HepG2 (cell line): ENCODE measurements at regions not wholly inside any gene's neighbourhood (a gene's known extent, or its start where the extent isn't known, plus 50 kb on each side); places are given as distances from the start of the nearest gene placed in this dataset.

Experiments used
- ATAC-seq: fragments of 200-7000 bp; cut with Tn5 transposase; 3 replicates; pipeline ENCODE4 v1.9.1; 2020; ENCODE audit warnings: mild to moderate bottlenecking, moderate library complexity
- BruUV-seq: library from RNA; stranded (reverse); fragments of 400-500 nt; replicated peaks from 2 replicates; lab custom pipeline; 2021; lab: Mats Ljungman, UMichigan
- CTCF ChIA-PET: fragments of 300-600 bp; formaldehyde crosslinking; extraction: SDS; loops from one replicate; lab custom pipeline; 2021; ENCODE audit warnings: low total read pairs, inconsistent platforms, low intra/inter-chr PET ratio; lab: Yijun Ruan, JAX
- POLR2A ChIA-PET: fragments of 350-600 bp; sonication (Branson Sonifier 250); formaldehyde crosslinking; loops from one replicate; lab custom pipeline; 2020; ENCODE audit warnings: antibody characterized with exemption, inconsistent platforms; lab: Yijun Ruan, JAX
- DNase-seq: peaks from one replicate; pipeline ENCODE4 v3.0.0-alpha.2; 2015; ENCODE audit warnings: low spot score
- FAIRE-seq: peaks from 3 replicates; lab custom pipeline; 2011; peaks lifted over from hg19 to GRCh38; lab: Jason Lieb, UNC
- H2AFZ ChIP-seq: one replicate; pipeline ENCODE4 v1.6.1; 2011; ENCODE audit warnings: low read length, inconsistent platforms
- H3K27ac ChIP-seq: fragments of 300-600 bp; 3 replicates; pipeline ENCODE4 v1.8.0; 2011; ENCODE audit warnings: mixed run types, mild to moderate bottlenecking, mixed read lengths, low read length, inconsistent platforms; ENCODE audit not compliant: insufficient read depth; ENCODE audit errors: extremely low read length
- H3K27me3 ChIP-seq, 2 experiments: fragments of 200-600 bp in 1 of 2; 2 replicates in 1 of 2; 3 replicates in 1 of 2; pipeline versions ENCODE4 v1.6.0 to v1.8.0; 2011; ENCODE audit warnings: low read length in 2 of 2, mild to moderate bottlenecking in 2 of 2, moderate library complexity in 2 of 2, inconsistent platforms in 1 of 2; ENCODE audit not compliant: insufficient read depth in 2 of 2, control insufficient read depth in 1 of 2
- H3K36me3 ChIP-seq, 2 experiments: fragments of 200-600 bp in 1 of 2; replicated peaks in 1 of 2; 2 replicates in 1 of 2; 3 replicates in 1 of 2; pipeline versions ENCODE4 v1.5.1 to v1.8.0; 2011; ENCODE audit warnings: low read length in 2 of 2, inconsistent platforms in 1 of 2; ENCODE audit not compliant: insufficient read depth in 2 of 2, control insufficient read depth in 1 of 2
- H3K4me1 ChIP-seq: 2 replicates; pipeline ENCODE4 v1.5.1; 2012; ENCODE audit warnings: low read length, inconsistent platforms; ENCODE audit not compliant: insufficient read depth
- H3K4me2 ChIP-seq: 2 replicates; pipeline ENCODE4 v1.6.0; 2011; ENCODE audit warnings: low read depth, low read length, inconsistent platforms
- H3K4me3 ChIP-seq, 3 experiments: fragments of 200-600 bp in 1 of 3; sonication (generic), shearing (Covaris generic) in 1 of 3; replicated peaks in 1 of 3; 2 replicates each; pipeline ENCODE4 v1.5.1; 2011 to 2016; ENCODE audit warnings: low read length in 3 of 3, inconsistent platforms in 2 of 3, low read depth in 2 of 3, mild to moderate bottlenecking in 2 of 3, control low read depth in 1 of 3, mixed read lengths in 1 of 3; ENCODE audit not compliant: insufficient read depth in 1 of 3
- H3K79me2 ChIP-seq: one replicate; pipeline ENCODE4 v1.6.1; 2011; ENCODE audit warnings: low read length, inconsistent platforms; ENCODE audit not compliant: insufficient read depth
- H3K9ac ChIP-seq: 2 replicates; pipeline ENCODE4 v1.6.0; 2011; ENCODE audit warnings: mild to moderate bottlenecking, low read depth, low read length, inconsistent platforms; ENCODE audit not compliant: insufficient read depth
- H3K9me3 ChIP-seq: 2 replicates; pipeline ENCODE4 v1.5.1; 2012; ENCODE audit warnings: mild to moderate bottlenecking, low read length
- H4K20me1 ChIP-seq: 2 replicates; pipeline ENCODE4 v1.6.0; 2011; ENCODE audit warnings: inconsistent platforms, mild to moderate bottlenecking, low read length, moderate library complexity; ENCODE audit not compliant: insufficient read depth
- AGO1 ChIP-seq: fragments of 200-400 bp; formaldehyde crosslinking; IDR thresholded peaks from 2 replicates; pipeline ENCODE4 v1.6.1; 2017; ENCODE audit warnings: mild to moderate bottlenecking, low read depth, low read length, moderate library complexity; ENCODE audit not compliant: poor library complexity, severe bottlenecking
- BATF2 ChIP-seq: sonication (generic); formaldehyde crosslinking; IDR thresholded peaks from 2 replicates; pipeline ENCODE4 v1.8.0; 2022; ENCODE audit warnings: mild to moderate bottlenecking, missing genetic modification reagents, moderate library complexity
- CBX1 ChIP-seq: IDR thresholded peaks from one replicate; pipeline ENCODE4 v1.6.1; 2016; ENCODE audit warnings: antibody characterized with exemption, low read depth
- CCAR2 ChIP-seq: fragments of 200-400 bp; formaldehyde crosslinking; optimal IDR thresholded peaks from 2 replicates; pipeline ENCODE3; 2018; ENCODE audit warnings: low read depth, mild to moderate bottlenecking, low read length, moderate library complexity
- HIVEP1 ChIP-seq: sonication (generic); formaldehyde crosslinking; IDR thresholded peaks from 2 replicates; pipeline ENCODE4 v1.4.0; 2020; ENCODE audit warnings: mild to moderate bottlenecking, missing genetic modification reagents
- JARID2 ChIP-seq: sonication (generic); formaldehyde crosslinking; IDR thresholded peaks from 2 replicates; pipeline ENCODE4 v1.8.1; 2023; ENCODE audit warnings: missing genetic modification reagents, inconsistent platforms; ENCODE audit not compliant: insufficient replicate concordance
- MXD3 ChIP-seq: IDR thresholded peaks from 2 replicates; pipeline ENCODE4 v1.6.1; 2016; ENCODE audit warnings: mild to moderate bottlenecking, missing biosample characterization, missing genetic modification reagents
- NFYC ChIP-seq: IDR thresholded peaks from 2 replicates; pipeline ENCODE4 v1.6.1; 2016; ENCODE audit warnings: missing genetic modification reagents, missing compliant biosample characterization
- POLR2AphosphoS5 ChIP-seq: IDR thresholded peaks from 2 replicates; pipeline ENCODE4 v1.6.1; 2012; ENCODE audit warnings: low read depth, low read length
- SKIL ChIP-seq: sonication (generic); formaldehyde crosslinking; IDR thresholded peaks from 2 replicates; pipeline ENCODE4 v1.8.0; 2022; ENCODE audit warnings: missing genetic modification reagents, mild to moderate bottlenecking, moderate library complexity, borderline replicate concordance
- ZBTB8A ChIP-seq: sonication (generic); formaldehyde crosslinking; IDR thresholded peaks from 2 replicates; pipeline ENCODE4 v1.4.0; 2020; ENCODE audit warnings: mild to moderate bottlenecking, low read depth, missing genetic modification reagents, borderline replicate concordance
- ZNF414 ChIP-seq: sonication (generic); formaldehyde crosslinking; IDR thresholded peaks from 2 replicates; pipeline ENCODE4 v1.5.0; 2020; ENCODE audit warnings: missing genetic modification reagents
- ZNF614 ChIP-seq: IDR thresholded peaks from 2 replicates; pipeline ENCODE4 v1.6.1; 2018; ENCODE audit warnings: missing biosample characterization, missing genetic modification reagents, inconsistent platforms, borderline replicate concordance
- ZNF629 ChIP-seq: sonication (generic); formaldehyde crosslinking; conservative IDR thresholded peaks from 2 replicates; pipeline ENCODE4 v1.5.0; 2020; ENCODE audit warnings: missing genetic modification reagents
- ZNF781 ChIP-seq: sonication (generic); formaldehyde crosslinking; IDR thresholded peaks from 2 replicates; pipeline ENCODE4 v1.5.1; 2020; ENCODE audit warnings: borderline replicate concordance, mild to moderate bottlenecking, missing genetic modification reagents; ENCODE audit errors: not compliant biosample characterization
- WGBS: methylation state at CpG from one replicate; pipeline ENCODE4 v1.1.6; 2017; ENCODE audit warnings: low lambda C conversion rate; 5-methylcytosine and 5-hydroxymethylcytosine counted together
- in situ Hi-C: cut with HindIII; loops from 2 replicates; pipeline ENCODE4 v1.10.0; 2017; ENCODE audit warnings: low pct_unique_long_range_greater_than_20kb; ENCODE audit not compliant: extremely low pct_ligation_motif_present
- intact Hi-C: fragments of 100-400 bp; cut with micrococcal nuclease; formaldehyde crosslinking; loops from one replicate; pipeline ENCODE4 v1.10.0; 2022; ENCODE audit not compliant: unreplicated experiment

GRCh38 chr5:118733394-118733793 lies 255.0 kb downstream of the DTWD2 start:
- H3K4me1 ChIP-seq: no peaks in the 10 kb centered on the region
- H3K4me3 ChIP-seq: no peak overlapping the region
- POLR2A ChIA-PET: no interaction called here
- H3K36me3 ChIP-seq: no peaks in the 10 kb centered on the region
- DNase-seq (no peak), FAIRE-seq (no peak), ATAC-seq (no peak)
- H3K79me2 ChIP-seq: no peaks in the 10 kb centered on the region
- H4K20me1 ChIP-seq: no peaks in the 10 kb centered on the region
- no peak overlapping the region for H3K9ac ChIP-seq
- H3K9me3 ChIP-seq: no peaks in the 10 kb centered on the region
- intact Hi-C loops: no loop called here
- in situ Hi-C loops: no loop called here
- CTCF ChIA-PET: no interaction called here
- no peaks in the 10 kb centered on the region for H3K27me3 ChIP-seq
- H3K27ac ChIP-seq: no peak overlapping the region
- H3K4me2 ChIP-seq: no peak overlapping the region
- BruUV-seq: no TSS peak
- WGBS: 18% methylated on average over 2 of the region's 3 CpGs
- H2AFZ ChIP-seq: no peak overlapping the region
- TF ChIP-seq CCAR2 (no peak), NFYC (CRISPR knock-in tag) (no peak), JARID2 (CRISPR knock-in tag) (no peak), ZBTB8A (CRISPR knock-in tag) (no peak)

GRCh38 chr5:118728191-118728590 lies 260.2 kb downstream of the DTWD2 start:
- in situ Hi-C loops (no loop called here), intact Hi-C loops (no loop called here)
- no peaks in the 10 kb centered on the region for H4K20me1 ChIP-seq
- H2AFZ ChIP-seq: no peak overlapping the region
- no peak overlapping the region for H3K9ac ChIP-seq
- ChIA-PET CTCF (no interaction called here), POLR2A (no interaction called here)
- H3K9me3 ChIP-seq: no peaks in the 10 kb centered on the region
- BruUV-seq: no TSS peak
- no peak overlapping the region for H3K4me3 ChIP-seq
- no peak overlapping the region for H3K4me2 ChIP-seq
- H3K36me3 ChIP-seq: no peaks in the 10 kb centered on the region
- 0% methylated on average over 2 of the region's 2 CpGs for whole genome bisulfite sequencing
- no peak overlapping the region for H3K27ac ChIP-seq
- DNase-seq: no peak
- no peaks in the 10 kb centered on the region for H3K4me1 ChIP-seq
- no peaks in the 10 kb centered on the region for H3K27me3 ChIP-seq
- H3K79me2 ChIP-seq: no peaks in the 10 kb centered on the region
- no peak for FAIRE-seq
- ATAC-seq: no peak
- TF ChIP-seq ZNF629 (CRISPR knock-in tag): no peak
- no peak for TF ChIP-seq SKIL
- TF ChIP-seq BATF2 (CRISPR knock-in tag): no peak
- no peak for TF ChIP-seq MXD3
- no peak for TF ChIP-seq HIVEP1 (CRISPR knock-in tag)
- TF ChIP-seq ZNF781: no peak
- no peak for TF ChIP-seq POLR2AphosphoS5
- no peak for TF ChIP-seq CBX1
- TF ChIP-seq AGO1: no peak
- TF ChIP-seq ZNF414 (CRISPR knock-in tag): no peak
- TF ChIP-seq ZNF614 (CRISPR knock-in tag): no peak
